C4-2B (cell line): ENCODE measurements at regions not wholly inside any gene's neighbourhood (a gene's known extent, or its start where the extent isn't known, plus 50 kb on each side); places are given as distances from the start of the nearest gene placed in this dataset.

Source experiments
- H3K27ac ChIP-seq: fragments of 450-650 bp; 2 replicates; pipeline ENCODE4 v1.5.1; 2017
- CTCF ChIP-seq: fragments of 450-650 bp; conservative IDR thresholded peaks from 2 replicates; pipeline ENCODE4 v1.5.1; 2017; ENCODE audit warnings: mild to moderate bottlenecking
- ZFX ChIP-seq: fragments of 450-650 bp; IDR thresholded peaks from 2 replicates; pipeline ENCODE4 v1.6.1; 2017

- no peak overlapping the region for H3K27ac ChIP-seq
- TF ChIP-seq ZFX (no peak), CTCF (no peak)
Observed at GRCh38 chr5:82862711-82863110, 214.5 kb downstream of the TMEM167A start.

GRCh38 chr5:82862261-82862660 is 214.9 kb downstream of the TMEM167A start:
- TF ChIP-seq ZFX (no peak), CTCF (no peak)
- H3K27ac ChIP-seq: no peak overlapping the region

- TF ChIP-seq ZFX (no peak), CTCF (no peak)
- no peak overlapping the region for H3K27ac ChIP-seq
Observed at GRCh38 chr5:82861701-82862100, 215.5 kb downstream of the TMEM167A start.

- no peak overlapping the region for H3K27ac ChIP-seq
- TF ChIP-seq ZFX (no peak), CTCF (no peak)
Observed at GRCh38 chr5:82859451-82860140, 217.6 kb downstream of the TMEM167A start.

GRCh38 chr5:82858151-82859025 is 218.8 kb downstream of the TMEM167A start:
- no peak overlapping the region for H3K27ac ChIP-seq
- TF ChIP-seq ZFX (no peak), CTCF (no peak)

- TF ChIP-seq ZFX (no peak), CTCF (no peak)
- H3K27ac ChIP-seq: no peak overlapping the region
Observed at GRCh38 chr5:82855893-82856550, 221.2 kb downstream of the TMEM167A start.

GRCh38 chr5:82854956-82855355 is 222.2 kb downstream of the TMEM167A start:
- no peak for TF ChIP-seq ZFX
- TF ChIP-seq CTCF: no peak
- H3K27ac ChIP-seq: no peak overlapping the region
